GM12865 (cell line): ENCODE measurements at regions not wholly inside any gene's neighbourhood (a gene's known extent, or its start where the extent isn't known, plus 50 kb on each side); places are given as distances from the start of the nearest gene placed in this dataset.

Source experiments
- DNase-seq: peaks from one replicate; pipeline ENCODE4 v3.0.0; 2010; ENCODE audit warnings: low read depth
- H3K4me3 ChIP-seq: 2 replicates; pipeline ENCODE4 v1.5.1; 2011; ENCODE audit warnings: mild to moderate bottlenecking, low read depth, low read length, control low read depth
- CTCF ChIP-seq: IDR thresholded peaks from 2 replicates; pipeline ENCODE4 v1.5.1; 2011; ENCODE audit warnings: low read length, control low read depth, low read depth, inconsistent platforms; ENCODE audit not compliant: insufficient read depth; ENCODE audit errors: missing control alignments

GRCh38 chr5:56496581-56497063, 263.5 kb upstream of the ANKRD55 start:
- no peak for DNase-seq
- no peak for TF ChIP-seq CTCF

GRCh38 chr5:56494300-56494731, 261.2 kb upstream of the ANKRD55 start:
- H3K4me3 ChIP-seq: no peak overlapping the region
- no peak for TF ChIP-seq CTCF
- no peak for DNase-seq

More at GRCh38 chr5:56496581-56497063, 263.5 kb upstream of the ANKRD55 start:
- no peak overlapping the region for H3K4me3 ChIP-seq

GRCh38 chr5:56493766-56494165, 260.6 kb upstream of the ANKRD55 start:
- H3K4me3 ChIP-seq: no peak overlapping the region
- no peak for TF ChIP-seq CTCF
- no peak for DNase-seq

DNA sequence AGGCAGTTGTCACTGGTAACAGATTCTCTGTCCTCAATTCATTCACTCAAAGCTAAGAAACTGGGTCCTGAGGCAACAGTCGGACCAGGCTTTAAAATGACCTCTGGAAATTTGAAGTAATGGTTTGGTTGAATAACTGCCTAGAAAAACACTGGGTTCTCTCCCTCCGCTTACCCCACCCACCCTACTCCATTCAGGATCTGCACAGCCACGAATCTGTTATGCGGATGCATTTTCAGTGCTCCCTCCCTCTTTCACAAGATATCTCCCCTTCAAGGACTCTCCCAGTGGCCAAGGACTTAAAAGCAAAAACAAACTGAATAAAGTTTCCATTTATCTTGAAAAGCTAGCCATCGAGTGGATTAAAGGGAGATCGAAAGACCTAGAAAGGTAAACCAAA, 260.2 kb upstream of the ANKRD55 start:
- H3K4me3 ChIP-seq: no peak overlapping the region
- DNase-seq: no peak
- no peak for TF ChIP-seq CTCF

- no peak overlapping the region for H3K4me3 ChIP-seq
- no peak for TF ChIP-seq CTCF
- DNase-seq: no peak
Observed at GRCh38 chr5:56492812-56493211, 259.7 kb upstream of the ANKRD55 start.

- DNase-seq: no peak
- TF ChIP-seq CTCF: no peak
- no peak overlapping the region for H3K4me3 ChIP-seq
Observed at GRCh38 chr5:56490971-56491468, 257.9 kb upstream of the ANKRD55 start.

DNA sequence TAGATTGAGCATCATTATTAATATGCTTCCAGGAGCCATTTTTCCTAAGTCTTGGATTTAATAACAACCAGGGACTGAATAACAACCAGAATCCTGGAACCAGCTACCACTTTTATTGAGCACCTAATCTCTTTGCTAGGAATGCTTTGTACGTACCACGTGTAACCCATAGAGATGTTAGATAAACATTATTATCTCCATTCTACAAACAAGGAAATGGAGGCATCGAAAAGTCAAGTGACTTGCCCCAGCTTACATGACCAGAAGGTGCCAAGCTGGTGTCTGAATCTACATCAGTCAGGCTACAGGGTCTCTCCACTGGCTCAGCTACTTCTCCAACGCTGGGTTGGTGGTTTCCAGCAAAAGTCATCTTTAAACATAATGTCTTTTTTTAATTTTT, 256.1 kb upstream of the ANKRD55 start:
- no peak overlapping the region for H3K4me3 ChIP-seq
- TF ChIP-seq CTCF: no peak
- DNase-seq: no peak
